Panc1 (cell line): ENCODE measurements at regions not wholly inside any gene's neighbourhood (a gene's known extent, or its start where the extent isn't known, plus 50 kb on each side); places are given as distances from the start of the nearest gene placed in this dataset.

Source experiments
- ATAC-seq: fragments of 200-7000 bp; cut with Tn5 transposase; 2 replicates; pipeline ENCODE4 v1.9.1; 2020; ENCODE audit warnings: mild to moderate bottlenecking, moderate library complexity
- BruUV-seq: library from RNA; stranded (reverse); fragments of 400-500 nt; replicated peaks from 2 replicates; lab custom pipeline; 2021; lab: Mats Ljungman, UMichigan
- CTCF ChIA-PET: fragments of 300-600 bp; sonication (Branson Sonifier 250); formaldehyde crosslinking; loops from one replicate; lab custom pipeline; 2022; ENCODE audit warnings: antibody characterized with exemption; lab: Charles Lee
- POLR2A ChIA-PET: fragments of 300-600 bp; sonication (Branson Sonifier 250); formaldehyde crosslinking; loops from one replicate; lab custom pipeline; 2022; ENCODE audit warnings: antibody characterized with exemption; lab: Charles Lee
- DNase-seq: peaks from one replicate; pipeline ENCODE4 v3.0.0-alpha.2; 2010; ENCODE audit warnings: low read depth, low spot score
- H3K27ac ChIP-seq: 2 replicates; pipeline ENCODE4 v1.5.1; 2011; ENCODE audit warnings: mild to moderate bottlenecking, low read length, inconsistent platforms
- H3K27me3 ChIP-seq: fragments of 200-500 bp; sonication (Bioruptor generic); 2 replicates; pipeline ENCODE4 v1.6.0; 2014; ENCODE audit warnings: low read length, inconsistent platforms; ENCODE audit not compliant: control insufficient read depth, insufficient read depth
- H3K36me3 ChIP-seq: fragments of 200-500 bp; sonication (Bioruptor generic); 2 replicates; pipeline ENCODE4 v1.5.1; 2014; ENCODE audit warnings: inconsistent platforms, mild to moderate bottlenecking, low read length, moderate library complexity; ENCODE audit not compliant: control insufficient read depth, insufficient read depth
- H3K4me1 ChIP-seq: 2 replicates; pipeline ENCODE4 v1.5.1; 2011; ENCODE audit warnings: inconsistent platforms, mild to moderate bottlenecking, low read length, moderate library complexity; ENCODE audit not compliant: control insufficient read depth, insufficient read depth
- H3K4me3 ChIP-seq, 2 experiments: 2 replicates each; pipeline ENCODE4 v1.5.1; 2011 to 2012; ENCODE audit warnings: low read depth in 2 of 2, low read length in 2 of 2, mild to moderate bottlenecking in 2 of 2, inconsistent platforms in 1 of 2, moderate library complexity in 1 of 2
- H3K9me3 ChIP-seq: fragments of 200-500 bp; sonication (Bioruptor generic); 2 replicates; pipeline ENCODE4 v1.5.1; 2014; ENCODE audit warnings: low read depth, mild to moderate bottlenecking, inconsistent platforms, low read length, moderate library complexity; ENCODE audit not compliant: control insufficient read depth, insufficient read depth
- POLR2AphosphoS5 ChIP-seq: IDR thresholded peaks from 2 replicates; pipeline ENCODE4 v1.6.1; 2012; ENCODE audit warnings: mild to moderate bottlenecking, low read depth, low read length, moderate library complexity
- SIN3A ChIP-seq: IDR thresholded peaks from 2 replicates; pipeline ENCODE4 v1.6.1; 2012; ENCODE audit warnings: low read depth, mild to moderate bottlenecking, low read length, moderate library complexity, borderline replicate concordance; ENCODE audit not compliant: insufficient read depth
- TCF7L2 ChIP-seq: IDR thresholded peaks from 2 replicates; pipeline ENCODE4 v1.6.1; 2011; ENCODE audit warnings: mild to moderate bottlenecking, low read depth, low read length, inconsistent platforms
- in situ Hi-C: cut with HindIII; loops from 2 replicates; pipeline ENCODE4 v1.10.0; 2016; ENCODE audit warnings: low sequenced_read_pairs, low pct_unique_long_range_greater_than_20kb
- intact Hi-C: fragments of 100-400 bp; cut with micrococcal nuclease; formaldehyde crosslinking; loops from one replicate; pipeline ENCODE4 v1.10.0; 2022; ENCODE audit not compliant: unreplicated experiment
- TF ChIP-seq, protein P1 (sequence below): fragments of 450-650 bp; IDR thresholded peaks from 2 replicates; pipeline ENCODE4 v1.5.1; 2017; ENCODE audit warnings: mild to moderate bottlenecking
- TF ChIP-seq, protein P2 (sequence below), 2 experiments: IDR thresholded peaks; 2 replicates each; pipeline ENCODE4 v1.6.1; 2011 to 2012; ENCODE audit warnings: low read depth in 2 of 2, control low read depth in 1 of 2, low read length in 1 of 2, mild to moderate bottlenecking in 1 of 2, moderate library complexity in 1 of 2; ENCODE audit not compliant: insufficient read depth in 1 of 2

DNA sequence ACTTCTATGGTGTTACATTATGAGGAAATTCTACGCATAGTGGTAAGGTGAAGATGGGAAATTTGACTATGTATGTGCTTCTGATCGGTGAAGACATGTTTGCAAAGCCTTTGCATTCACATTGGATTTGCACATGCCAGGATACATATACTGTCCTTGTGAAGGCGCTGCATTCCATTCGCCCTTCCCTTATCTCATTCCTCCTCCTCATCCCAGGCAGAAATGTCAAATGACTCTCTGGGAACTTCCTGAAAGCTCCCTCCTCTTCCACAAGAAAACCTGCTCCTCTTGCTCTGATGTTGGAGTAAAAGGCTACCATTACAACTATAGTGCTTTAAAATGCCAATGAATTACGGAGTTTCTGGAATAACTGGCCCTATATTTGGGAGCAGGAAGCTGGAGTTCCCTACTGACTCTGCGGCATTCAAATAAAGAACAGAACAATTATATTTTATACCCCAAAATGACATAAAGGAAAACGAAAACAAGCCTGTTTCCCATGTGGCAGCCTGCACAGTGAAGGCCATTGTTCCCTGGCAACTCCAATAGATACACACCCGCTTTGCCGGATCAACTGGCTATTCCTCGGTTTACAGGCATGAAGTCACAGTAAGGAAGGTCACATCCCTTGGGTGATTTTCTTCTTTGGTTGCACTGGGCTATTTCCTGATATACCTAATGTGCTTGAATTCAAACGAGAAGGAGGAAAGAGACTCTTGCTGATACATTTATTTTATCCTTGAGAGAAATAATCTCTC is 84.5 kb downstream of the AREG start:
- Histone ChIP-seq H3K27me3 (no peaks in the 10 kb centered on the region), H3K4me1 (no peaks in the 10 kb centered on the region), H3K36me3 (no peaks in the 10 kb centered on the region), H3K4me3 (no peak overlapping the region), H3K27ac (no peak overlapping the region), H3K9me3 (no peaks in the 10 kb centered on the region)
- in situ Hi-C loops (no loop called here), intact Hi-C loops (loop anchor here (10.0 kb wide), 1 partner anchor 145 kb away; no protein-coding TSS in a partner anchor)
- POLR2A ChIA-PET = no interaction called here
- TF ChIP-seq POLR2AphosphoS5 (no peak), SIN3A (no peak), TCF7L2 (no peak)
- TF ChIP-seq, protein P1, sequence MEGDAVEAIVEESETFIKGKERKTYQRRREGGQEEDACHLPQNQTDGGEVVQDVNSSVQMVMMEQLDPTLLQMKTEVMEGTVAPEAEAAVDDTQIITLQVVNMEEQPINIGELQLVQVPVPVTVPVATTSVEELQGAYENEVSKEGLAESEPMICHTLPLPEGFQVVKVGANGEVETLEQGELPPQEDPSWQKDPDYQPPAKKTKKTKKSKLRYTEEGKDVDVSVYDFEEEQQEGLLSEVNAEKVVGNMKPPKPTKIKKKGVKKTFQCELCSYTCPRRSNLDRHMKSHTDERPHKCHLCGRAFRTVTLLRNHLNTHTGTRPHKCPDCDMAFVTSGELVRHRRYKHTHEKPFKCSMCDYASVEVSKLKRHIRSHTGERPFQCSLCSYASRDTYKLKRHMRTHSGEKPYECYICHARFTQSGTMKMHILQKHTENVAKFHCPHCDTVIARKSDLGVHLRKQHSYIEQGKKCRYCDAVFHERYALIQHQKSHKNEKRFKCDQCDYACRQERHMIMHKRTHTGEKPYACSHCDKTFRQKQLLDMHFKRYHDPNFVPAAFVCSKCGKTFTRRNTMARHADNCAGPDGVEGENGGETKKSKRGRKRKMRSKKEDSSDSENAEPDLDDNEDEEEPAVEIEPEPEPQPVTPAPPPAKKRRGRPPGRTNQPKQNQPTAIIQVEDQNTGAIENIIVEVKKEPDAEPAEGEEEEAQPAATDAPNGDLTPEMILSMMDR = no peak
- TF ChIP-seq, protein P2, sequence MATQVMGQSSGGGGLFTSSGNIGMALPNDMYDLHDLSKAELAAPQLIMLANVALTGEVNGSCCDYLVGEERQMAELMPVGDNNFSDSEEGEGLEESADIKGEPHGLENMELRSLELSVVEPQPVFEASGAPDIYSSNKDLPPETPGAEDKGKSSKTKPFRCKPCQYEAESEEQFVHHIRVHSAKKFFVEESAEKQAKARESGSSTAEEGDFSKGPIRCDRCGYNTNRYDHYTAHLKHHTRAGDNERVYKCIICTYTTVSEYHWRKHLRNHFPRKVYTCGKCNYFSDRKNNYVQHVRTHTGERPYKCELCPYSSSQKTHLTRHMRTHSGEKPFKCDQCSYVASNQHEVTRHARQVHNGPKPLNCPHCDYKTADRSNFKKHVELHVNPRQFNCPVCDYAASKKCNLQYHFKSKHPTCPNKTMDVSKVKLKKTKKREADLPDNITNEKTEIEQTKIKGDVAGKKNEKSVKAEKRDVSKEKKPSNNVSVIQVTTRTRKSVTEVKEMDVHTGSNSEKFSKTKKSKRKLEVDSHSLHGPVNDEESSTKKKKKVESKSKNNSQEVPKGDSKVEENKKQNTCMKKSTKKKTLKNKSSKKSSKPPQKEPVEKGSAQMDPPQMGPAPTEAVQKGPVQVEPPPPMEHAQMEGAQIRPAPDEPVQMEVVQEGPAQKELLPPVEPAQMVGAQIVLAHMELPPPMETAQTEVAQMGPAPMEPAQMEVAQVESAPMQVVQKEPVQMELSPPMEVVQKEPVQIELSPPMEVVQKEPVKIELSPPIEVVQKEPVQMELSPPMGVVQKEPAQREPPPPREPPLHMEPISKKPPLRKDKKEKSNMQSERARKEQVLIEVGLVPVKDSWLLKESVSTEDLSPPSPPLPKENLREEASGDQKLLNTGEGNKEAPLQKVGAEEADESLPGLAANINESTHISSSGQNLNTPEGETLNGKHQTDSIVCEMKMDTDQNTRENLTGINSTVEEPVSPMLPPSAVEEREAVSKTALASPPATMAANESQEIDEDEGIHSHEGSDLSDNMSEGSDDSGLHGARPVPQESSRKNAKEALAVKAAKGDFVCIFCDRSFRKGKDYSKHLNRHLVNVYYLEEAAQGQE (IDR thresholded peaks at IDR 0.05; ENCODE audit: insufficient read depth in 1 of 2, low read depth in 2 of 2, low read length in 1 of 2) = no peak
- ATAC-seq (no peak), DNase-seq (no peak)
- no TSS peak for BruUV-seq
- CTCF ChIA-PET = interaction anchor here (0.6 kb wide), 1 partner anchor 353 kb away, joined by 6 read pairs; no protein-coding TSS in a partner anchor

DNA sequence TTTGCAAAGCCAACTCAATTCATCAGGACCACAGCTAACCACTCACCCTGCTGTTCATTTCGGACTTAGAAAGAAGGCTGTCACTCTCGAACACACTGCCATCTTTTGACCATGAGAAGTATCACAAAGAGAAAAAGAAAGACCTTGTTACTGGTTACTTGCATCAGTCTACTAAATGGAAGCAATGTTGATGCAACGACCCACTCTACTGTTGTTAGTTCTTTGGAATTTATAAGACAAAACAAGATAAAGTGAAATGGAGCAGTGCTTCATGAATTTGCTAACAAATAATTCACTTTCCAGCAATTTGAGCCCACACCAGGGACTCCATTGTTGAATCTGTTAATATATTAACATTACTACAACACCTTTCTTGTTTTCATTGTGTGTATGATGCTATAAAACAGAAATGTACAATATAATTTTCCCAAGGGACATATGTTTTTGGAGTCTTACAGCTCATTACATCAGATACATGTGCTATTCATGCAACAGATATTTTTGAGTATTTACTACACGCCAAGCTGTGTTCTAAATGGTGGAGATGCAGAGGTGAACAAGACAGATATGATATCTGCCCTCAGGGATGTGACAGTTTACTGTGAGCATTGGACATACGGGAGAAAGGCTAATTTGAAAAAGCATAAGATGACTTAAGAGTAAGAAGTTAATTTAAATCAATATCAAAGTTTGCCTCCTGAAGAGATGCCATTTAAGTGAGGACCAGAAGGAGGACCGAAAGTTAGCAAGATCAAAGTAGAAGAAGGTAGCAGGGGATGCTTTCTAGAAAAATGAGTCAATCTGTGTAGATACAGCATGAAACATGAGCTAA is 87.2 kb downstream of the AREG start:
- H3K36me3 ChIP-seq = no peaks in the 10 kb centered on the region
- no peaks in the 10 kb centered on the region for H3K4me1 ChIP-seq
- no peak overlapping the region for H3K4me3 ChIP-seq
- TF ChIP-seq, protein P1 = peak; percentile 55
- TF ChIP-seq POLR2AphosphoS5 = no peak
- intact Hi-C loops = loop anchor here (2.0 to 10.0 kb wide), 2 partner anchors 143 to 161 kb away; no protein-coding TSS in a partner anchor
- no peaks in the 10 kb centered on the region for H3K9me3 ChIP-seq
- H3K27ac ChIP-seq = peak overlapping the region; percentile 56; the same call in 1 of the 2 replicates
- POLR2A ChIA-PET = interaction anchor here (0.6 kb wide), 1 partner anchor 9 kb away, joined by 3 read pairs; no protein-coding TSS in a partner anchor
- CTCF ChIA-PET = interaction anchor here (0.7 kb wide), 1 partner anchor 49 kb away, joined by 3 read pairs; no protein-coding TSS in a partner anchor
- ATAC-seq = 0 out of 2 replicates have a peak, but pooled peaks have one; percentile 63
- BruUV-seq = no TSS peak
- DNase-seq = peak; percentile 75
- H3K27me3 ChIP-seq = no peaks in the 10 kb centered on the region
- in situ Hi-C loops = no loop called here
